HFF-Myc (cell line): ENCODE measurements at regions not wholly inside any gene's neighbourhood (a gene's known extent, or its start where the extent isn't known, plus 50 kb on each side); places are given as distances from the start of the nearest gene placed in this dataset.

Source experiments
- DNase-seq: peaks from one replicate; pipeline ENCODE4 v3.0.0-alpha.2; 2011; ENCODE audit warnings: low read depth; ENCODE audit errors: extremely low read depth
- H3K4me3 ChIP-seq: replicated peaks from 2 replicates; pipeline ENCODE4 v1.5.1; 2011; ENCODE audit warnings: low read depth, mild to moderate bottlenecking, control low read depth, low read length
- CTCF ChIP-seq: IDR thresholded peaks from 2 replicates; pipeline ENCODE4 v1.5.1; 2012; ENCODE audit warnings: mild to moderate bottlenecking, low read depth, low read length, control low read depth; ENCODE audit errors: missing control alignments

DNA sequence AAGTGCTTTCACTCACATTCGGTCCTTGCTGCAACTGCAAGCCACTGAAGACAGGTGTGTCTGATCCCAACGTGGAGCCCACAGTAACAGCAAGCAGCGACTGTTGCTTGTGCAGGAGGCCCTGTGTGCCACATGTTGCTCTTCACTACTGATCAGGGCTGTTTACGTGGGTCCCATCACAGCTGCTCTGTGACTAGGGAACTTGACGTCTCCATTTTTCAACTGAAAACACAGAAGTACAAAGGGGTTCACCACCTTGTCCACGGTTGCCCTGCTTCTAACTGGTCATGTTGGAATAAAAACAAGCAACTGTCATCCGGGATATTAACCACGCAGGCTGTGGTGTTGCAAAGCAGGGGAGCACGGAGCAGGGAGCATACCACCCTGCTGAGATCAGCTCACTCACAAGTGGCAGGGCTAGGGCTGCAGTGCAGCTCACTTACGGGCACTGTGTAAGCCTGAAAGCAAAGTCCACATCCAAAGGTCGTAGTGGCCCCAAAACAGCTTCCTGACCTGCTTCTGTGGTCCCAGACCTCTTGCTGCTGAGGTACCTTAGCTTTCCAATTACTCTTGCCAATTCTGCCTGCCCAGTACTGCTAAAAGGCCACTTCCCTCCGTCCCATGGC, 105.8 kb upstream of the DUSP22 start:
- no peak for DNase-seq
- no peak overlapping the region for H3K4me3 ChIP-seq
- no peak for TF ChIP-seq CTCF

- no peak for DNase-seq
- no peak for TF ChIP-seq CTCF
- H3K4me3 ChIP-seq = no peak overlapping the region
Observed at GRCh38 chr6:187210-187861, 105.0 kb upstream of the DUSP22 start.

- peak; percentile 97 for TF ChIP-seq CTCF
- DNase-seq = peak; percentile 52
- no peak overlapping the region for H3K4me3 ChIP-seq
Observed at GRCh38 chr6:188821-189655, 103.2 kb upstream of the DUSP22 start.

GRCh38 chr6:189676-190075, 102.6 kb upstream of the DUSP22 start:
- H3K4me3 ChIP-seq = no peak overlapping the region
- no peak for TF ChIP-seq CTCF
- DNase-seq = no peak

DNA sequence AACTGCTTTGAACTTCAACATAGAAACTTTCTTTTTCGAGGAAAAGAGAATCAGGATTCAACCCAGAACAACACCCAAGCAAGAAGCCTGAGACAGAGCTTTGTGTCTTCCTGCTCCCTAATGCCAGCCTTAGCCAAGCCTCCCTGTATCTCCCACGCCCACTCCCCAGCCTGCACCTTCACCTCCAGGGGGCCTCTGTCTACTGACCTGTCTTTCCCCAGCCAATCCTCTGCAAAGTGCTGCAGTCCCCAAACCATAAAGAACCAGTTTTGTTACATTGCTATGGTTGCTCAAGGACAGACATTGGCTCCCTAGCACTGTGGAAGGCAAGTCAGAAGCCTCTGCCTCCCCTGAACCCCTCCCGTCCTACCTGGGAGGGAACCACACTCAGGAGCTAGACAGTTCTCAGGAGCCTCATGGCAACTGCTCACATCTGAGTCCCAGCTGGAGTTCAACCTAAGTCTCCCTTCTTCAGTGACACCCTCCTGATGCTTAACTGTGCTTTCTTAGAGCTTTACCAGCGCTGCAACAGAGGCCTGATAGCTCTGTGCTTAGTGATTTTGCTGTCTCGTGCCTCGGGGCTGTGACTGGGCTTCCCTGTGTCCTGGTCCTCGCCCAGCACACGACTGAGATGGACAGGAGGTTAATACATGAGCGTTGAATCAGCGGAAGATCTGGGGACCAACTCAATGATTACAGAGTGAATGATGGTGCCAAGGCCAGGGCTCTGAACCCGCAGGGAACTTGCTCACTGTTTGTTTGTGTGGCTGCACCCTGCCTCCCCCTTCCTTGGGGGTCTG, 101.5 kb upstream of the DUSP22 start:
- no peak overlapping the region for H3K4me3 ChIP-seq
- no peak for DNase-seq
- peak; percentile 5 for TF ChIP-seq CTCF

GRCh38 chr6:191487-192312, 100.6 kb upstream of the DUSP22 start:
- no peak overlapping the region for H3K4me3 ChIP-seq
- no peak for TF ChIP-seq CTCF
- DNase-seq = no peak
